PC-9 (cell line): ENCODE measurements at regions not wholly inside any gene's neighbourhood (a gene's known extent, or its start where the extent isn't known, plus 50 kb on each side); places are given as distances from the start of the nearest gene placed in this dataset.
"Not testable (repeated sequence)": the region's sequence is repeated elsewhere in the genome, so short reads cannot be mapped to it uniquely, and the experiment has no call there.

ENCODE experiments used
- BruUV-seq: library from RNA; stranded (reverse); fragments of 400-500 nt; replicated peaks from 2 replicates; lab custom pipeline; 2021; lab: Mats Ljungman, UMichigan
- CTCF ChIA-PET: fragments of 300-600 bp; sonication (Branson Sonifier 250); formaldehyde crosslinking; loops from one replicate; lab custom pipeline; 2022; ENCODE audit warnings: antibody characterized with exemption; lab: Charles Lee
- POLR2A ChIA-PET: fragments of 300-600 bp; sonication (Branson Sonifier 250); formaldehyde crosslinking; loops from one replicate; lab custom pipeline; 2022; ENCODE audit warnings: antibody characterized with exemption; ENCODE audit not compliant: unreplicated experiment; lab: Charles Lee
- DNase-seq, 2 experiments: peaks; one replicate each; pipeline versions ENCODE4 v3.0.0 to v3.0.0-alpha.2; 2015 to 2022; ENCODE audit warnings: mixed read lengths in 1 of 2
- H2AFZ ChIP-seq: fragments of 200-600 bp; sonication (generic); 2 replicates; pipeline ENCODE4 v1.8.1; 2017; ENCODE audit warnings: antibody characterized with exemption
- H3F3A ChIP-seq: fragments of 200-600 bp; sonication (generic); 2 replicates; pipeline ENCODE4 v1.8.1; 2017; ENCODE audit warnings: antibody characterized with exemption, mild to moderate bottlenecking, low read depth; ENCODE audit not compliant: insufficient read depth
- H3K27ac ChIP-seq: fragments of 200-600 bp; sonication (generic); 2 replicates; pipeline ENCODE4 v1.6.1; 2016; ENCODE audit warnings: mixed run types
- H3K27me3 ChIP-seq: fragments of 200-600 bp; sonication (generic); 2 replicates; pipeline ENCODE4 v1.6.1; 2016; ENCODE audit warnings: low read depth, mixed run types; ENCODE audit not compliant: insufficient read depth
- H3K36me3 ChIP-seq: fragments of 200-600 bp; sonication (generic); 2 replicates; pipeline ENCODE4 v1.6.1; 2016; ENCODE audit warnings: low read depth, mixed run types
- H3K4me1 ChIP-seq: fragments of 200-600 bp; sonication (generic); replicated peaks from 2 replicates; pipeline ENCODE4 v1.6.1; 2016; ENCODE audit warnings: mixed run types; ENCODE audit not compliant: insufficient read depth
- H3K4me2 ChIP-seq: fragments of 200-600 bp; sonication (generic); 2 replicates; pipeline ENCODE4 v1.6.1; 2017; ENCODE audit warnings: mixed run types
- H3K4me3 ChIP-seq: fragments of 200-600 bp; sonication (generic); 2 replicates; pipeline ENCODE4 v1.6.1; 2016; ENCODE audit warnings: mixed run types
- H3K79me2 ChIP-seq: fragments of 200-600 bp; sonication (generic); 2 replicates; pipeline ENCODE4 v1.6.1; 2017; ENCODE audit warnings: low read depth, mixed run types
- H3K9me2 ChIP-seq: fragments of 200-600 bp; sonication (generic); 2 replicates; pipeline ENCODE4 v1.8.1; 2017; ENCODE audit warnings: mild to moderate bottlenecking; ENCODE audit not compliant: insufficient read depth
- H3K9me3 ChIP-seq: fragments of 200-600 bp; sonication (generic); 2 replicates; pipeline ENCODE4 v1.8.1; 2016; ENCODE audit warnings: low read depth; ENCODE audit not compliant: insufficient read depth
- H4K20me1 ChIP-seq: fragments of 200-600 bp; sonication (generic); 2 replicates; pipeline ENCODE4 v1.8.1; 2017; ENCODE audit not compliant: insufficient read depth
- CTCF ChIP-seq: fragments of 200-600 bp; sonication (generic); conservative IDR thresholded peaks from 2 replicates; pipeline ENCODE4 v1.6.1; 2017; ENCODE audit warnings: mixed run types, antibody characterized with exemption, mild to moderate bottlenecking, moderate library complexity
- EZH2 ChIP-seq: fragments of 200-600 bp; sonication (generic); IDR thresholded peaks from 2 replicates; pipeline ENCODE4 v1.8.0; 2017; ENCODE audit warnings: antibody characterized with exemption, low read depth
- intact Hi-C: fragments of 100-400 bp; cut with micrococcal nuclease; formaldehyde crosslinking; loops from one replicate; pipeline ENCODE4 v1.10.0; 2022; ENCODE audit not compliant: unreplicated experiment

DNA sequence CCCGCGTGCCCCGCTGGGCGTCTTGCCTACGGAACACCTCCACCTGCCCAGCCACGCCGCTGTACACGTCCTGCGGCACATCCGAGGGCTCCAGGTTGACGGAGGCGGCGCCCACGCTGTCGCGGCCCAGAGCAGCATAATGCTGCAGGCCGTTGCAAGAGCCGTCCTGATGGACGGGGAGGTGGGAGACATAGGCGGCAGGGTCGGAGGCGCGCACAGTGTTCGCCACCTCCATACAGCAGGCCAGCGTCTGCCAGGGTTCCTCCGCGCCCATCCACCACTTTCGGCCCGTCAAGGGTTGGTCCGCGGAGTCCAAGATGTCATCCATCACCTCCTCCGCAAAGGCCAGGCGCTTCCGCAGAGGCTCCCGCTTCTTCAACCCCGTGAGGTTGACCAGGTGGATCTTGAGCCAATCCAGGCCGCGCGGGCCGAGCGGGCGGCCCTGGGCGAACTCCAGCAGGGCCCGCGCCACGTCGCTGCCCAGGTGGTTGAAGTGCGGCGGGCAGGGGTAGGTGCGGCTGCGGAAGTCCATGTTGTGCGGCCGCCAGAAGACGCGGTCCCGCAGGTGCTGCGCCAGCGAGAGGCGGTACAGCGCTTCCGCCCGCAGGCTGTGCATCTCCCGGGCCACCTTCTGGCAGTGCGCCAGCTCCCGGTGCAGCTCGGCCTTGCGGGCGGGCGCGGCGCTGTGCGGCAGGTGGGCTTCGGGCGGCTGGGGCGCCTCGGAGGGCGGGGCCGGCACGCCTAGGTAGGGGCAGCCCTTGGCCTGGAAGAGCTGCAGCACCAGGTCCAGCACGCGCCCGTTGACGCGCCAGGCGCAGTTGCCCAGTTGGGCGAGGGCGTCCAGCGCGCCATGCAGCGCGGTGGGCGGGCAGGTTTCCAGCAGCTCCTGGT is 72.9 kb upstream of the MED13 start:
- H3K9me3 ChIP-seq, CTCF ChIA-PET, BruUV-seq, H3K9me2 ChIP-seq, H3K79me2 ChIP-seq, H3K27me3 ChIP-seq, POLR2A ChIA-PET, H3K4me1 ChIP-seq, H3F3A ChIP-seq, H3K4me3 ChIP-seq, H3K27ac ChIP-seq, H2AFZ ChIP-seq, H4K20me1 ChIP-seq, intact Hi-C loops, H3K36me3 ChIP-seq, H3K4me2 ChIP-seq: not testable (repeated sequence)
- DNase-seq = peak in 1 of 2 experiments; percentile 11

DNA sequence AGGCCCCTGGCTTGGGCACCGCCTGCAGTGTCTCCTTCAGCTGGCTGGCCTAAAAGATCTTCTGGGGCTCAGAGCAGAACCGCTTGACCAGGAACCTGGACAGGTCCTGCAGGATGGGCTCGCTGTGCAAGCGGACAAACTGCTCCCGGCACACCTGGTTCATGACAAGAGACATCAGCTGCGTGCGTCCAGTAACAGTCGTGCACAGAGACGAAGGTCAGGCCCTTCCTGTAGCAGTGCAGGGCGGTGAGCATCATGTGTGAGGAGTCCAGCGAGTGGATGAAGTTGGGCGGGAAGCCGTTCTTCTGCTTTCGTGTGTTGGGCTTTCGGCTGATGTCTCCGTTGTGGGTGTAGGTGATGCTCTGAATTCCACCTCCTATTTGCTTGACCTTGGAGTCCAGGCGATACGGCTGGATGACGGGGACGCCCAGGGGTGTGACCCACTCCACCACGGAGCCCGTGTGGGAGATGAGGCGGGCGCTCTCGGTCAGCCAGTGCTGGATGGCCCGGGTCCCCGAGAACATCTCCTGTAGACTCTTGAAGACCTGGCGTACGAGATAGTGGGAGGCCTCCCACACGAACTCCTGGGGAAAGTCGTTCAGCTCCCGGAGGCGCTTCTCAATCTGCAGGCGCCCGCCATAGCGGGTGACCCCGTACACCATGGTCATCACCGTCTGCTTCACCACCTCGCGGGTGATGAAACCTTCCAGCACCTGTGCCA is 72.1 kb upstream of the MED13 start:
- H3K4me2 ChIP-seq, H3K9me3 ChIP-seq, H3K79me2 ChIP-seq, CTCF ChIA-PET, H2AFZ ChIP-seq, H4K20me1 ChIP-seq, H3K36me3 ChIP-seq, H3K4me1 ChIP-seq, H3K27ac ChIP-seq, H3K27me3 ChIP-seq, intact Hi-C loops, H3F3A ChIP-seq, H3K9me2 ChIP-seq, H3K4me3 ChIP-seq, BruUV-seq, DNase-seq, POLR2A ChIA-PET: not testable (repeated sequence)

GRCh38 chr17:62135742-62136141 is 70.7 kb upstream of the MED13 start:
- ChIA-PET POLR2A (interaction anchor here (0.6 kb wide), 1 partner anchor 10 kb away, joined by 8 read pairs; no protein-coding TSS in a partner anchor), CTCF (no interaction called here)
- no peaks in the 10 kb centered on the region for H3K4me1 ChIP-seq
- no peak overlapping the region for H3K4me3 ChIP-seq
- H3K4me2 ChIP-seq = no peak overlapping the region
- no peaks in the 10 kb centered on the region for H3K9me2 ChIP-seq
- no peaks in the 10 kb centered on the region for H3K36me3 ChIP-seq
- H3K9me3 ChIP-seq = no peaks in the 10 kb centered on the region
- BruUV-seq = no TSS peak
- TF ChIP-seq EZH2 (no peak), CTCF (no peak)
- no peak for DNase-seq
- no peak overlapping the region for H3K27ac ChIP-seq
- H3F3A ChIP-seq = no peaks in the 10 kb centered on the region
- no peaks in the 10 kb centered on the region for H3K79me2 ChIP-seq
- intact Hi-C loops = no loop called here
- H4K20me1 ChIP-seq = no peaks in the 10 kb centered on the region
- H2AFZ ChIP-seq = no peak overlapping the region
- H3K27me3 ChIP-seq = no peaks in the 10 kb centered on the region

- intact Hi-C loops, H3K4me2 ChIP-seq, BruUV-seq, H3K27me3 ChIP-seq, DNase-seq, H3K79me2 ChIP-seq, H3K27ac ChIP-seq, H3K9me3 ChIP-seq, H3K4me3 ChIP-seq, H3K4me1 ChIP-seq, CTCF ChIA-PET, H2AFZ ChIP-seq, H3F3A ChIP-seq, H3K36me3 ChIP-seq, H3K9me2 ChIP-seq, H4K20me1 ChIP-seq: not testable (repeated sequence)
- POLR2A ChIA-PET = interaction anchor here (0.6 kb wide), 1 partner anchor 34 kb away, joined by 5 read pairs; no protein-coding TSS in a partner anchor
Measured at GRCh38 chr17:62135096-62135495, 70.0 kb upstream of the MED13 start.
